WTC11 (cell line): ENCODE measurements at regions not wholly inside any gene's neighbourhood (a gene's known extent, or its start where the extent isn't known, plus 50 kb on each side); places are given as distances from the start of the nearest gene placed in this dataset.

ENCODE experiments used
- ATAC-seq: fragments of 200-7000 bp; cut with Tn5 transposase; 2 replicates; pipeline ENCODE4 v1.10.0; 2021; ENCODE audit warnings: mild to moderate bottlenecking, moderate library complexity
- CTCF ChIA-PET: fragments of 300-600 bp; sonication (Branson Sonifier 250); formaldehyde crosslinking; loops from one replicate; lab custom pipeline; 2021; ENCODE audit warnings: antibody characterized with exemption; lab: Charles Lee
- POLR2A ChIA-PET: fragments of 350-600 bp; sonication (Branson Sonifier 250); formaldehyde crosslinking; loops from one replicate; lab custom pipeline; 2021; ENCODE audit warnings: antibody characterized with exemption; lab: Charles Lee
- DNase-seq: peaks from one replicate; pipeline ENCODE4 v3.0.0; 2021; ENCODE audit warnings: low spot score
- H3K27ac Mint-ChIP-seq: 2 replicates; pipeline ENCODE4 v1.8.0; 2021; ENCODE audit warnings: mixed read lengths
- H3K27me3 Mint-ChIP-seq: 2 replicates; pipeline ENCODE4 v1.8.0; 2021; ENCODE audit warnings: low read depth, mild to moderate bottlenecking, moderate library complexity, mixed read lengths
- H3K36me3 Mint-ChIP-seq: 2 replicates; pipeline ENCODE4 v1.8.0; 2021; ENCODE audit warnings: mixed read lengths
- H3K4me1 Mint-ChIP-seq: 2 replicates; pipeline ENCODE4 v1.8.0; 2022; ENCODE audit warnings: mixed read lengths
- H3K4me3 Mint-ChIP-seq: 2 replicates; pipeline ENCODE4 v1.8.0; 2021; ENCODE audit warnings: mild to moderate bottlenecking, moderate library complexity, mixed read lengths
- H3K9me3 Mint-ChIP-seq: 2 replicates; pipeline ENCODE4 v1.8.0; 2021; ENCODE audit warnings: mixed read lengths
- CTCF ChIP-seq: fragments of 200-600 bp; IDR thresholded peaks from 2 replicates; pipeline ENCODE4 v1.8.0; 2022; ENCODE audit warnings: antibody characterized with exemption
- E2F5 ChIP-seq: sonication (generic); formaldehyde crosslinking; IDR thresholded peaks from 2 replicates; pipeline ENCODE4 v1.8.1; 2022; ENCODE audit warnings: mild to moderate bottlenecking, moderate library complexity, missing genetic modification reagents
- ETV6 ChIP-seq: sonication (generic); formaldehyde crosslinking; IDR thresholded peaks from 2 replicates; pipeline ENCODE4 v1.8.1; 2022; ENCODE audit warnings: mild to moderate bottlenecking, missing genetic modification reagents
- GABPB1 ChIP-seq: sonication (generic); formaldehyde crosslinking; IDR thresholded peaks from 2 replicates; pipeline ENCODE4 v1.8.1; 2023; ENCODE audit warnings: mild to moderate bottlenecking, missing genetic modification reagents
- GRHL2 ChIP-seq: fragments of 250-450 bp; sonication (Bioruptor Pico); IDR thresholded peaks from 2 replicates; pipeline ENCODE4 v1.8.0; 2022; ENCODE audit warnings: mild to moderate bottlenecking, moderate library complexity; ENCODE audit not compliant: insufficient replicate concordance, severe bottlenecking
- MAX ChIP-seq: sonication (generic); formaldehyde crosslinking; IDR thresholded peaks from 2 replicates; pipeline ENCODE4 v1.8.0; 2022; ENCODE audit warnings: mild to moderate bottlenecking, missing genetic modification reagents
- RORB ChIP-seq: fragments of 250-450 bp; sonication (Bioruptor Pico); IDR thresholded peaks from 2 replicates; pipeline ENCODE4 v1.9.0; 2021; ENCODE audit warnings: mild to moderate bottlenecking
- SOX15 ChIP-seq: fragments of 250-450 bp; sonication (Bioruptor Pico); IDR thresholded peaks from 2 replicates; pipeline ENCODE4 v1.9.0; 2021; ENCODE audit warnings: mild to moderate bottlenecking
- TCF7 ChIP-seq: sonication (generic); formaldehyde crosslinking; IDR thresholded peaks from 2 replicates; pipeline ENCODE4 v1.8.0; 2022; ENCODE audit warnings: mild to moderate bottlenecking, low read depth, missing genetic modification reagents, moderate library complexity
- ZMAT4 ChIP-seq: fragments of 250-450 bp; sonication (Bioruptor Pico); IDR thresholded peaks from 2 replicates; pipeline ENCODE4 v1.9.0; 2021; ENCODE audit warnings: mild to moderate bottlenecking
- ZNF317 ChIP-seq: sonication (generic); formaldehyde crosslinking; IDR thresholded peaks from 2 replicates; pipeline ENCODE4 v1.8.1; 2023; ENCODE audit warnings: low read depth, mild to moderate bottlenecking, moderate library complexity, missing genetic modification reagents, borderline replicate concordance
- TF ChIP-seq, protein P1 (sequence below): sonication (generic); formaldehyde crosslinking; IDR thresholded peaks from 2 replicates; pipeline ENCODE4 v1.8.0; 2023; ENCODE audit warnings: missing genetic modification reagents
- TF ChIP-seq, protein P2 (sequence below): sonication (generic); formaldehyde crosslinking; IDR thresholded peaks from 2 replicates; pipeline ENCODE4 v1.8.1; 2023; ENCODE audit warnings: mild to moderate bottlenecking, missing genetic modification reagents, moderate library complexity
- TF ChIP-seq, protein P3 (sequence below): sonication (generic); formaldehyde crosslinking; IDR thresholded peaks from 2 replicates; pipeline ENCODE4 v1.8.1; 2023; ENCODE audit warnings: mild to moderate bottlenecking, missing genetic modification reagents, moderate library complexity
- TF ChIP-seq, protein P4 (sequence below): fragments of 250-450 bp; sonication (Bioruptor Pico); IDR thresholded peaks from 2 replicates; pipeline ENCODE4 v1.9.0; 2021; ENCODE audit warnings: mild to moderate bottlenecking

DNA sequence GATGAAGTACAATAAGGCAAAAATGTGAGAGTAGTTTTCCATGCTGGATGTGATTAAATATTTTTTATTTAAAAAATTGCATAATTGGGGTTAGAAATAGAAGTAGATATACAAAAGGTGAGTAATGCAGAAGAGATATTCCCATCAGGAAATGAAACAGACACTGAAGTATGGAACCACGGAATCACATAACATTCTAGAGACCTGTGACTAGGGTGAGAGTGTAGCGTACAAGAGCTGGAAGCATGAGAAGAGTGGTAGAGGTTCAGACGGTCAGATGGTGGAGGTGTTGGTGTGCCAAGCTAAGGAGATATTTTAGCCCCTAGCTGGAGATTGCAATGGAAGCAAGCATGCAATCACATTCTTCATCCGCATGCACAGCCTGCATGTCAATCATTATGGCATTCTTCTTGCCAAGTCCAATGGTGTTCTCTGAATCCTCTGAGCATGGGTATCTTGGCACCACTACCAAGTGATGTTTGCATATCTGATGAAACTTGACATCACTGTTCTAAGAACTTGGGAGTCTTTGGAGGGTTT is 587.8 kb downstream of the PSAT1 start:
- Mint-ChIP-seq H3K27me3 (no peaks in the 10 kb centered on the region), H3K4me1 (no peaks in the 10 kb centered on the region), H3K4me3 (no peak overlapping the region), H3K9me3 (peaks cover 3% of the 10 kb centered on the region), H3K27ac (no peak overlapping the region), H3K36me3 (no peaks in the 10 kb centered on the region; the same call in 1 of the 2 replicates)
- POLR2A ChIA-PET, result no interaction called here
- DNase-seq (no peak), ATAC-seq (no peak)
- CTCF ChIA-PET, result no interaction called here
- TF ChIP-seq CTCF, result no peak
- no peak for TF ChIP-seq ZNF317 (CRISPR knock-in tag)

- ATAC-seq (no peak), DNase-seq (no peak)
- CTCF ChIA-PET, result no interaction called here
- H3K27ac Mint-ChIP-seq, result no peak overlapping the region
- H3K4me3 Mint-ChIP-seq, result no peak overlapping the region
- POLR2A ChIA-PET, result no interaction called here
- no peaks in the 10 kb centered on the region for H3K27me3 Mint-ChIP-seq
- H3K36me3 Mint-ChIP-seq, result peaks cover 10% of the 10 kb centered on the region
- TF ChIP-seq GRHL2 (CRISPR knock-in tag) (no peak), E2F5 (CRISPR knock-in tag) (no peak), CTCF (no peak), ZMAT4 (CRISPR knock-in tag) (no peak), TCF7 (CRISPR knock-in tag) (no peak)
- TF ChIP-seq, protein P1, sequence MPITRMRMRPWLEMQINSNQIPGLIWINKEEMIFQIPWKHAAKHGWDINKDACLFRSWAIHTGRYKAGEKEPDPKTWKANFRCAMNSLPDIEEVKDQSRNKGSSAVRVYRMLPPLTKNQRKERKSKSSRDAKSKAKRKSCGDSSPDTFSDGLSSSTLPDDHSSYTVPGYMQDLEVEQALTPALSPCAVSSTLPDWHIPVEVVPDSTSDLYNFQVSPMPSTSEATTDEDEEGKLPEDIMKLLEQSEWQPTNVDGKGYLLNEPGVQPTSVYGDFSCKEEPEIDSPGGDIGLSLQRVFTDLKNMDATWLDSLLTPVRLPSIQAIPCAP (CRISPR knock-in tag), result no peak
- TF ChIP-seq, protein P2, sequence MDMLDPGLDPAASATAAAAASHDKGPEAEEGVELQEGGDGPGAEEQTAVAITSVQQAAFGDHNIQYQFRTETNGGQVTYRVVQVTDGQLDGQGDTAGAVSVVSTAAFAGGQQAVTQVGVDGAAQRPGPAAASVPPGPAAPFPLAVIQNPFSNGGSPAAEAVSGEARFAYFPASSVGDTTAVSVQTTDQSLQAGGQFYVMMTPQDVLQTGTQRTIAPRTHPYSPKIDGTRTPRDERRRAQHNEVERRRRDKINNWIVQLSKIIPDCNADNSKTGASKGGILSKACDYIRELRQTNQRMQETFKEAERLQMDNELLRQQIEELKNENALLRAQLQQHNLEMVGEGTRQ (CRISPR knock-in tag), result no peak
- peaks cover 17% of the 10 kb centered on the region for H3K4me1 Mint-ChIP-seq
- H3K9me3 Mint-ChIP-seq, result peaks cover 22% of the 10 kb centered on the region
Observed at GRCh38 chr9:78892182-78892581, 595.3 kb downstream of the PSAT1 start.

DNA sequence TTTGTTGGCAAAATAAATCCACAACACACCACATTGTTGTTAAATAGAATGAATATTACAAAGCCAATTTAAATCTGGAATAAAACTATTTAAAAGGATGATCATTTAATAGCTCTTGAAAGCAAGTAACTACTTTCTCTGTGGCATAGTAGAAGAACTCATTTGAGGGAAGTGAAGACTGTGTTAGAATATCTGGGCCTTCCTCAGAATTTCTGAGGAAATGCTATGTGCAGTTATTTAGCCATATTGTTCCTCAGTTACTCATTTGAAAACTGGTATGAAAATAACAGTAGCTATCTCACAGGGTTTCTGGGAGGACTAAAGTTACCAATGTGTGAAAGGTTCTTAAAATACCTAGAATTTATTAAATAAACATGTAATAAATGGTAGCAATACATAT is 595.8 kb downstream of the PSAT1 start:
- CTCF ChIA-PET, result no interaction called here
- Mint-ChIP-seq H3K27me3 (no peaks in the 10 kb centered on the region), H3K4me3 (no peak overlapping the region), H3K36me3 (peaks cover 10% of the 10 kb centered on the region), H3K27ac (no peak overlapping the region), H3K9me3 (peaks cover 22% of the 10 kb centered on the region), H3K4me1 (peaks cover 17% of the 10 kb centered on the region)
- DNase-seq, result no peak
- POLR2A ChIA-PET, result no interaction called here
- ATAC-seq, result no peak
- no peak for TF ChIP-seq GABPB1 (CRISPR knock-in tag)
- TF ChIP-seq SOX15 (CRISPR knock-in tag), result no peak

DNA sequence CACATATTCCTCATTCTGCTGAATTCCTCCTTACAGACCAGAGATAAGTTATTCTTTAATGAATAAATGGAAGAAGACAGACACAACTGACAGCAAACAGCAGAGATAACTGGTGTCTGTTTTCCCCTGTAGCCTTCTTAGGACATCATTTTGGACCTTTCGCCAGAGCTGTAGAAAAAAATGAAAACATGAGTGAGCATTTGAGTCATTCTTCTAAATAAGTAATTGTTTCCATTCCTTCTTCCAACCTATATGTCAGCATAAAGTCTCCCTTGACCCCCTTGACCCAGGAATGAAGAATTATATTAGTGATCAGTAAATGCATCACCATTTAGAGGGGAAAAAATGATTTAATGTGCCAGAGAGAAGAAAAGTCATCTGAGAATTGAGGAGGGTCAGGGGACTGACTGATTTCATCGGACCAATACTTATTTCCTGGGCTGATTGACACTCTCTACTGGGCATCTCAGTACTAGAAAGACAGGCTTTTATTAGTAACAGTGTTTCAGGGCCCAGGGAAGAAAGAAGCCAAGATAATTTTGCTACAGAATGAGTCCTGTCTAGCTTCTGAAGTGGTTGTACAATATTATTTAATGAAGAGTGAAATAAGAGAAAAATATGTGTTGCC is 597.0 kb downstream of the PSAT1 start:
- peaks cover 22% of the 10 kb centered on the region for H3K9me3 Mint-ChIP-seq
- no peak for DNase-seq
- POLR2A ChIA-PET, result no interaction called here
- peaks cover 10% of the 10 kb centered on the region for H3K36me3 Mint-ChIP-seq
- H3K27ac Mint-ChIP-seq, result no peak overlapping the region
- no peaks in the 10 kb centered on the region for H3K27me3 Mint-ChIP-seq
- no peak overlapping the region for H3K4me3 Mint-ChIP-seq
- CTCF ChIA-PET, result no interaction called here
- ATAC-seq, result no peak
- H3K4me1 Mint-ChIP-seq, result peaks cover 17% of the 10 kb centered on the region
- TF ChIP-seq, protein P3, sequence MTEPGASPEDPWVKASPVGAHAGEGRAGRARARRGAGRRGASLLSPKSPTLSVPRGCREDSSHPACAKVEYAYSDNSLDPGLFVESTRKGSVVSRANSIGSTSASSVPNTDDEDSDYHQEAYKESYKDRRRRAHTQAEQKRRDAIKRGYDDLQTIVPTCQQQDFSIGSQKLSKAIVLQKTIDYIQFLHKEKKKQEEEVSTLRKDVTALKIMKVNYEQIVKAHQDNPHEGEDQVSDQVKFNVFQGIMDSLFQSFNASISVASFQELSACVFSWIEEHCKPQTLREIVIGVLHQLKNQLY, result no peak
- TF ChIP-seq E2F5 (CRISPR knock-in tag) (no peak), GABPB1 (CRISPR knock-in tag) (no peak), ETV6 (CRISPR knock-in tag) (no peak), MAX (CRISPR knock-in tag) (no peak), RORB (CRISPR knock-in tag) (no peak)
- TF ChIP-seq, protein P4, sequence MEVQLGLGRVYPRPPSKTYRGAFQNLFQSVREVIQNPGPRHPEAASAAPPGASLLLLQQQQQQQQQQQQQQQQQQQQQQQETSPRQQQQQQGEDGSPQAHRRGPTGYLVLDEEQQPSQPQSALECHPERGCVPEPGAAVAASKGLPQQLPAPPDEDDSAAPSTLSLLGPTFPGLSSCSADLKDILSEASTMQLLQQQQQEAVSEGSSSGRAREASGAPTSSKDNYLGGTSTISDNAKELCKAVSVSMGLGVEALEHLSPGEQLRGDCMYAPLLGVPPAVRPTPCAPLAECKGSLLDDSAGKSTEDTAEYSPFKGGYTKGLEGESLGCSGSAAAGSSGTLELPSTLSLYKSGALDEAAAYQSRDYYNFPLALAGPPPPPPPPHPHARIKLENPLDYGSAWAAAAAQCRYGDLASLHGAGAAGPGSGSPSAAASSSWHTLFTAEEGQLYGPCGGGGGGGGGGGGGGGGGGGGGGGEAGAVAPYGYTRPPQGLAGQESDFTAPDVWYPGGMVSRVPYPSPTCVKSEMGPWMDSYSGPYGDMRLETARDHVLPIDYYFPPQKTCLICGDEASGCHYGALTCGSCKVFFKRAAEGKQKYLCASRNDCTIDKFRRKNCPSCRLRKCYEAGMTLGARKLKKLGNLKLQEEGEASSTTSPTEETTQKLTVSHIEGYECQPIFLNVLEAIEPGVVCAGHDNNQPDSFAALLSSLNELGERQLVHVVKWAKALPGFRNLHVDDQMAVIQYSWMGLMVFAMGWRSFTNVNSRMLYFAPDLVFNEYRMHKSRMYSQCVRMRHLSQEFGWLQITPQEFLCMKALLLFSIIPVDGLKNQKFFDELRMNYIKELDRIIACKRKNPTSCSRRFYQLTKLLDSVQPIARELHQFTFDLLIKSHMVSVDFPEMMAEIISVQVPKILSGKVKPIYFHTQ (CRISPR knock-in tag), result no peak
